ENCODE measurements at regions not wholly inside any gene's neighbourhood (a gene's known extent, or its start where the extent isn't known, plus 50 kb on each side); places are given as distances from the start of the nearest gene placed in this dataset.

DNA sequence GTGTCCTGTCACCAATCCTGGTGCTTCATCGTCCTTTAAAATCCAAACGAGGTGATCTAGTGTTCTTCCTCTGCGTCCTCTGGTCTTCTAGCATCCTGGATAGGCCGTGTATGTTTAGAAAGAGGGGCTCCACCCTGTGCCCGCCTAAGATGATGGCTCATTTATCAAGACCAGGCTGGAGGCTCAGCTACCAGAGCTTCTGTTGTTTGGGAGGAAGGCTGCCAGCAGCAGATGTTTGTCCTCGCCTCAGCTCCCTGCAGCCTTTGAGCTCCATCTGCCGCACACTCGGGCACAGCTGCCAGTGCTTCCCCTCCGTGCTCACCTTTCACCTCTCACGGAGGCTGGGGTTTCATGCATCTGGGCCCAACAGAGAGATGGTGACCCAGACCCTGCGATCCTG lies 954.7 kb upstream of the RBFOX1 start:
- no peaks in the 10 kb centered on the region for H3K36me3 ChIP-seq (ENCODE audit: control insufficient read depth, insufficient read depth, low read length)
- DNase-seq (ENCODE audit: low read depth) = no peak
- CTCF ChIA-PET = no interaction called here
- TF ChIP-seq, protein P1, sequence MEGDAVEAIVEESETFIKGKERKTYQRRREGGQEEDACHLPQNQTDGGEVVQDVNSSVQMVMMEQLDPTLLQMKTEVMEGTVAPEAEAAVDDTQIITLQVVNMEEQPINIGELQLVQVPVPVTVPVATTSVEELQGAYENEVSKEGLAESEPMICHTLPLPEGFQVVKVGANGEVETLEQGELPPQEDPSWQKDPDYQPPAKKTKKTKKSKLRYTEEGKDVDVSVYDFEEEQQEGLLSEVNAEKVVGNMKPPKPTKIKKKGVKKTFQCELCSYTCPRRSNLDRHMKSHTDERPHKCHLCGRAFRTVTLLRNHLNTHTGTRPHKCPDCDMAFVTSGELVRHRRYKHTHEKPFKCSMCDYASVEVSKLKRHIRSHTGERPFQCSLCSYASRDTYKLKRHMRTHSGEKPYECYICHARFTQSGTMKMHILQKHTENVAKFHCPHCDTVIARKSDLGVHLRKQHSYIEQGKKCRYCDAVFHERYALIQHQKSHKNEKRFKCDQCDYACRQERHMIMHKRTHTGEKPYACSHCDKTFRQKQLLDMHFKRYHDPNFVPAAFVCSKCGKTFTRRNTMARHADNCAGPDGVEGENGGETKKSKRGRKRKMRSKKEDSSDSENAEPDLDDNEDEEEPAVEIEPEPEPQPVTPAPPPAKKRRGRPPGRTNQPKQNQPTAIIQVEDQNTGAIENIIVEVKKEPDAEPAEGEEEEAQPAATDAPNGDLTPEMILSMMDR (IDR thresholded peaks at IDR 0.05; ENCODE audit: insufficient read depth, low read depth, low read length) = no peak
- POLR2A ChIA-PET = no interaction called here
- no peaks in the 10 kb centered on the region for H3K27me3 ChIP-seq (ENCODE audit: control insufficient read depth, insufficient read depth, low read length)
- no peak overlapping the region for H3K4me3 ChIP-seq (ENCODE audit: low read depth, low read length)

DNA sequence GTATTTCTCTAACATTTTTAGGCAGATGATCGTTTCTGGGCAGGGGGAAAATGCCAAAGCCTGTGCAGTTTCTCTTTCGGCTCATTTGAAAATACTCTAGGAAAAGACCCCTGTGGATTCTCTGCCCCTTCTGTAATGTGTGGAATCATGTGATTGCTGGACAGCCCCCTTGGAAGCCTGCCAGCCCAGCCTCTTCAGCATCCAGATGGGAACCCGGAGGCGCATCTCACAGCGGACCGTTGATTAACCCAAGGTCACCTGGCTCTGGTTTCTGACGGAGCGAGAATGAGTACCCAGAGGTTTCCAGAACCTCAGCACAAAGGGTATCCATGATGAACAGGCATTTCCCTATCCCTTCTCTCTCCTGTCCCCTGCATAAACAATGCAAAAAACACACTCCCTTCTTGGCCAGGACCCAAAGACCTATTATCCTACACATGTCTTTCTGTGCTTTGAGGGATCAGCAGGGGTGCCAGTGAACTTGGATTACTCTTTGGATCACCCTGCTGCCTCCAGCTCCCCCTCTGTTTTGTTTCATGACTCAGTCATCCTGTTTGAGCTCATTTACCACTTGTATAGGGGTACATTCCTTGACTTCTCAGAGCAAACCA lies 957.1 kb upstream of the RBFOX1 start:
- DNase-seq (ENCODE audit: low read depth) = no peak
- H3K36me3 ChIP-seq (ENCODE audit: control insufficient read depth, insufficient read depth, low read length) = no peaks in the 10 kb centered on the region
- no peaks in the 10 kb centered on the region for H3K27me3 ChIP-seq (ENCODE audit: control insufficient read depth, insufficient read depth, low read length)
- CTCF ChIA-PET = no interaction called here
- TF ChIP-seq, protein P1 (IDR thresholded peaks at IDR 0.05; ENCODE audit: insufficient read depth, low read depth, low read length) = no peak
- no peak overlapping the region for H3K4me3 ChIP-seq (ENCODE audit: low read depth, low read length)
- POLR2A ChIA-PET = no interaction called here

GRCh38 chr16:6374821-6375220 lies 957.8 kb upstream of the RBFOX1 start:
- no peak for DNase-seq (ENCODE audit: low read depth)
- no peak overlapping the region for H3K4me3 ChIP-seq (ENCODE audit: low read depth, low read length)
- H3K27me3 ChIP-seq (ENCODE audit: control insufficient read depth, insufficient read depth, low read length) = no peaks in the 10 kb centered on the region
- POLR2A ChIA-PET = no interaction called here
- CTCF ChIA-PET = no interaction called here
- TF ChIP-seq, protein P1 (IDR thresholded peaks at IDR 0.05; ENCODE audit: insufficient read depth, low read depth, low read length) = no peak
- H3K36me3 ChIP-seq (ENCODE audit: control insufficient read depth, insufficient read depth, low read length) = no peaks in the 10 kb centered on the region

GRCh38 chr16:6364846-6365245 lies 967.8 kb upstream of the RBFOX1 start:
- no peak for DNase-seq (ENCODE audit: low read depth)
- CTCF ChIA-PET = no interaction called here
- POLR2A ChIA-PET = no interaction called here
- TF ChIP-seq, protein P1 (IDR thresholded peaks at IDR 0.05; ENCODE audit: insufficient read depth, low read depth, low read length) = no peak
- Histone ChIP-seq H3K36me3 (ENCODE audit: control insufficient read depth, insufficient read depth, low read length) (no peaks in the 10 kb centered on the region), H3K27me3 (ENCODE audit: control insufficient read depth, insufficient read depth, low read length) (no peaks in the 10 kb centered on the region), H3K4me3 (ENCODE audit: low read depth, low read length) (no peak overlapping the region)

DNA sequence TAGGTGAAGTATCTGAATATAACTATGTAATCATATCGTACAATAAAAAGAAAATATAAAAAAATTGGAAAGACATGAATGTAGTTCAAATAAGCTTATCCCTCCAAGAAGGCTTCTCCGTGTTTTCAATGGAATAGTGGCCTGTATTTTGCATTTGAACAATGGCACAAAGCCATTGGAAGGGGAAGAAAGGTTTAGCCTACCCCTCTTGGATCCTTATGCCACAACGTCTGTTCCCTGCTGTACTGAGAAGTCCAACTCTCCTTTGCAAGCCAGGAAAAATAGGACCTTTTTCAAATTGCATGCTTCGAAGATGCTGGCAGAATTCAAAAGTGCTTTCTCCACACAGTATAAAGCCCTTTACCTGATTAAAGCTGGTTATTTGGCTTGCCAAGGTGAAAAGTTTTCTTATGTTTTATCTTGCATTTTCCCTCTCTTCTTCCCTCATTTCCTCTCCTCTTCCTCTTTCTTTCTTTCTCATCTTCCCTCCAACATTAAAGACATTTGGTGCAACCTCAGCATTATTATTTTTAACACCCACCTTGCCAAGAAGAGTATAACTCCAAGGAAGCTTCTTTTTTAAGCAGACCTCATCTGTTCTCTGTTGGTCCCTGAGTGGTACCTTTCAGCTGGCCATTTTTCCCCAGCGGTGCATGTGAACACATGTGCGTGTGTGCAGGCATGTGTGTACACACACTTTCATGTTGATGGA lies 968.6 kb upstream of the RBFOX1 start:
- DNase-seq (ENCODE audit: low read depth) = no peak
- Histone ChIP-seq H3K36me3 (ENCODE audit: control insufficient read depth, insufficient read depth, low read length) (no peaks in the 10 kb centered on the region), H3K4me3 (ENCODE audit: low read depth, low read length) (no peak overlapping the region), H3K27me3 (ENCODE audit: control insufficient read depth, insufficient read depth, low read length) (no peaks in the 10 kb centered on the region)
- TF ChIP-seq, protein P1 (IDR thresholded peaks at IDR 0.05; ENCODE audit: insufficient read depth, low read depth, low read length) = no peak
- POLR2A ChIA-PET = no interaction called here
- CTCF ChIA-PET = no interaction called here
